NCI-H345 treated with DMSO at 0.1 percent for 48 hours (cell line): ENCODE measurements at regions not wholly inside any gene's neighbourhood (a gene's known extent, or its start where the extent isn't known, plus 50 kb on each side); places are given as distances from the start of the nearest gene placed in this dataset.

Source experiments
- DNase-seq: peaks from one replicate; lab custom pipeline; 2025; ENCODE audit not compliant: unreplicated experiment; lab: John Stamatoyannopoulos, UW

GRCh38 chr21:28663111-28663693 lies 329.5 kb downstream of the LTN1 start:
- no peak for DNase-seq

GRCh38 chr21:28657566-28657965 lies 335.1 kb downstream of the LTN1 start:
- no peak for DNase-seq

- no peak for DNase-seq
These were observed 337.2 kb downstream of the LTN1 start for GRCh38 chr21:28655471-28655870.

DNA sequence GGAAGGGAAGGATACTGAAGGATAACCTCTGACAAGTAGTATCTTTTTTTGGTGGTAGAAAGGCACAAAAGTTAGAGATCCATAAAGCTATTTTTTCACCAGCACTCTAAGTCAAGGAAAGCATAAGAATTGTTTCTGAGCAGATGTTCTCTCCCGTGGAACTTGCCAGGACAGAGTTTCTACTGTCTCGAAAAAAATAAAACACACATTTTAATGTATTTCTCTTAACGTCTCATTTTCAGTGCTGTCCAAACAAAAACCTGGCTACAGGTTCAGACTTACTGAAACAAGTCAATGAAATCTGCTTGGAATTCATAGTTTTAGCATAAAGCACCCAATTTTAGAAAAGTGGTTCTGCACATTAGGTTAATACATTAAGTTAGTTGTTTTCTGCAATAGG lies 338.3 kb downstream of the LTN1 start:
- DNase-seq, result no peak

DNA sequence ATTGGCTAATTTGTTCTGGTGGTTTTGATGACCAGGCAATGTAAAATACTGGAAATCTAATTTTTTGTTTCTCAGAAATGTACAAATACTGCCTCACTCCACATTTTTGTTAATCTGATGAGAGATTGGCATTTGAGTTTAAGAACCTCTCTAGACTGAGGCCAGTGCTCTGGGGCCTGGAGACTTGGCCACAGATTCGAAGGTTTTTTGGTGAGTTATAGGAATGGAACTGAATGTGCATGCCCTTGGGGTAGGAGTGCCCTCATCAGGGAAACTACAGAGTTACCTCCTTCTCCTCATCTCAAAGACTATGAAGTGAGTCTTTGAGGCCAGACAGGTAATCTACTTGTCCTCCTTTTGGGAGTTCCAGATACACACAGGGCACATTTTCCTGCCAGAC lies 347.9 kb downstream of the LTN1 start:
- no peak for DNase-seq

GRCh38 chr21:28642891-28643290 lies 349.8 kb downstream of the LTN1 start:
- no peak for DNase-seq

DNA sequence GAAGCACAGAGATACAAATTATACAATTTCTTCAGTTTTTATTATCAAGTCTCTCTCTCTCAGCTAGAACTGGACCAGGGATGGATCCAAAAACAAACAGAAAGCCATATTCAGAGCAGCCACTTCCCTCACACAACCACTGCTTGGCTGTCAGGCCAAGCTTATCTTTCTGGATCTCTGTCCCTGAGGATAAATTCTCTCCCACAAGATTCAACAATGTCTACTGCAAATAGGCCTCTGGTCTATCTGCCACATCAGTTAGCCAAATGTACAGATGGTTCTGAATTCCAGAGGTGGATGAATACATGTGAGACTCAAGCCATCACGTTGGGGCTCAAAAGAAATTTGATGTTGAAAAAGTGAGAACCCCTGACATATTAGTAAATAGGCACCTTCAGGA lies 350.9 kb downstream of the LTN1 start:
- no peak for DNase-seq

GRCh38 chr21:28640326-28640725 lies 352.4 kb downstream of the LTN1 start:
- no peak for DNase-seq

GRCh38 chr21:28639737-28640136 lies 352.9 kb downstream of the LTN1 start:
- DNase-seq, result no peak

GRCh38 chr21:28636752-28637691 lies 355.7 kb downstream of the LTN1 start:
- no peak for DNase-seq

- DNase-seq, result no peak
These were observed 357.1 kb downstream of the LTN1 start for GRCh38 chr21:28635541-28635940.

- no peak for DNase-seq
These were observed 358.7 kb downstream of the LTN1 start for GRCh38 chr21:28633839-28634555.

DNA sequence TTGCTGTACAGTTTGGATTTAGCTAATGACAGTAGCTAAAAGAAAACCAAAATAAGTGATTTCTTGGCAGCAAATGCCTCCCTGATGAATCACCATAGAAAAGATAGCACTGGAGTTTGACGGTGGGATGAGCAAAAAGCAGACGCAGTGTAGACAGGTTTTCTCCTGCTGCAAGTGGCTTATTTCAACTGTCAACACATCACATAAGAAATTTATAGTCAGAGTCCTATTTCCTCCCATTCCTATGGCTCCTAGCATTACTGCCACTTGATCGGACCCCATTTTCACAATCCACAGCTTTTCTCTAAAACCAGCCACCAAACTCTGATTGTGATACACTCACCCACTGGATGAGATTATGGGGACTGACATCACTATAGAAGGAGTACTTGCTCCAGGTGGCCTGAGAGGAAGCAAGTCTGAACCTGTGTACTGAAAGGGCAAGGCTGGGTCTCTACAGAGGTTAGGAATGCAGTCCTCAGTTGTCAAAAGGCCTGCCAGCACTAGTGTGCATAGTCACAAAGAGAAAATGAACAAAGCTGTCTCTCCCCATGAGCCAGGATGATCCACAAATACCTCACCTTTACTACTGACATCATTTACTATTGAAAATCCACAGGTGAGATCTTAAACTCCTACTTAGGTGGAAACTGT lies 359.8 kb downstream of the LTN1 start:
- no peak for DNase-seq

DNA sequence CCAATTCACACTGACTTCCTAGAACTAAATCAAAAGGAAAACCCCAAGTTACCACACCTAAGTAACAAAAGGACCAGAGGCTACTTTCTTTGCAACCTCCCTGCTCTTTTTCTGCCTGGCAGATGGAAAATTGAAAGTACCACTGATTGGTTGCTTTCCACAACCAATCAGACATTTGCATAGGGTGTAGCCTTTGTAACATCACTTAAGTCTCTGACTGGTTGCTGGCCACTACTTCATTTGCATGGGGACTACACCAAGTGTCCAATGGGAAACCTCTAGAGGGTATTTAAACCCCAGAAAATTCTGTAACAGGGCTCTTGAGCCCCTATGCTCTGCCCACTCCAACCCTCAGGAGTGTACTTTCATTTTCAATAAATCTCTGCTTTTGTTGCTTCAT lies 365.0 kb downstream of the LTN1 start:
- DNase-seq, result no peak

DNA sequence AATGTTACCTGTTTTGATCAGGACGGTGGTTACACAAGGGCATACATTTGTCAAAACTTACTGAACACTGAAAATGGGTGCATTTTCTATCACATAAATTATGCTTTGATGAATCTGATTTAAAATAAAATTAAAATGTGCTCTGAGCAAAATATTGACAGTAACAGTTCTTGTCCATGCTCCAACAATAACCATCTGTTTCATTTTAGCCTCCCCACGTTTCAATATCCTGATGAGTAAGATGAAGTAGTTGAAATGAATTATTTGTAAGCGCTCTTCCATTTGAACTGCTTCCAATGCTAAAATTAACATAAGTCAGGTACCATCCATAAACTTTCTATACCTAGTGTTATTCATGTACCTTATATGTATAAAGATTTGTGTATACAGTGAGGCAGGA lies 365.4 kb downstream of the LTN1 start:
- DNase-seq, result no peak

- DNase-seq, result no peak
These were observed 368.1 kb downstream of the LTN1 start for GRCh38 chr21:28624626-28625025.

DNA sequence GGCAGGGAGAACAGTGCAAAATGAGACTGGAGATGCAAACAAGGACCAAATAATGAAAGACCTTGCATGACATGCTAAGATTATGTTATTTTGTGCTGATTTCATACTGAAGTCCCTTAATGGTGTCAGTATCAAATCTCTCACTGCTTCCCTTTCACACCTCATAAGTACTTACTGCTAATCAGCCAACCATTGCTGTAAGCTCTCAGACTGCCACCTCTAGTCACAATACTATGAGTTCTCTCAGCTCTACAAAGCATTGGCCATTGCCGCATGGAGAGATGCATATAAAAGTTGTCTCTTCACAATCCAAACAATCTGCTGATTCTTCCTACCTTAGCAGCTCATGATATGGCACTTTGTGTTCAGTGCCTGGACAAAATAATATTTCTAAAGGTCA lies 375.4 kb downstream of the LTN1 start:
- no peak for DNase-seq

DNA sequence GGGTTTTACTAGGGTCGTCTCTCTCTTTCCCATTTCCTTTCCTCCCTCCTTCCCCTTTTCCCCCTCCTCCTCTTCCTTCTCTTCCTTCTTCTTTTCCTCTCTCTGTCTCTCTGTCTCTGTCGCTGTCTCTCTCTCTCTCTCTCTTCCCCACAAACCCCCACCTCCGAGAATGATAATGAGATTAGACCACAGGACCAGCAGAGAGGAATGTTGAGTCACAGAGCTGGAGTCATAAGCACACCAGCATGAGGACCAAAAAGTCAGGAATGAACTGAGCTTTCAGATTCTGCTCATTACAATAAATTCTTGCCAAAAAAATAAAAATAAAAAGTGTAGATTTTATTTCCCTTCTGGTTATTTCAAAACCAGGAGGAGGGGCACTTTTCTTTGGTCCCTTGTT lies 377.4 kb downstream of the LTN1 start:
- DNase-seq, result no peak

- no peak for DNase-seq
These were observed 377.9 kb downstream of the LTN1 start for GRCh38 chr21:28614791-28615190.

- DNase-seq, result no peak
These were observed 384.0 kb downstream of the LTN1 start for GRCh38 chr21:28608646-28609045.

DNA sequence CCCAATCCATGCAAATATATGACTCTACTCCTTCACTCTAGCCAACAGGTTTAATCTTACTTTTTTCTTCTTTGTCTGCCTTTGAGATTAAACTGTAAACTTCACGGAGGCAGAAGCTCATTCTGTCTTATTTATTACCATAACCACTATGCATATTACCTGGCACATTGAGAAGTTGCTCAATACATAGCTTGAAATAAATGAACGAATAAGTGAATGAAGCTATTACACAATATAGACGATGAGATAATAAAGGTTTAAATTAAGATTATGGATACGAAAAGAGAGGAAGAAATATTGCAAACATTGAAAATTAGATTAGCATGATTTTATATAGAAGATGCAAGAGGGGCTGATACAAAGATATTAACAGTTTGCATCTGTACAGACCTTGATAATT lies 385.1 kb downstream of the LTN1 start:
- no peak for DNase-seq
